ENCODE measurements at regions not wholly inside any gene's neighbourhood (a gene's known extent, or its start where the extent isn't known, plus 50 kb on each side); places are given as distances from the start of the nearest gene placed in this dataset.

DNA sequence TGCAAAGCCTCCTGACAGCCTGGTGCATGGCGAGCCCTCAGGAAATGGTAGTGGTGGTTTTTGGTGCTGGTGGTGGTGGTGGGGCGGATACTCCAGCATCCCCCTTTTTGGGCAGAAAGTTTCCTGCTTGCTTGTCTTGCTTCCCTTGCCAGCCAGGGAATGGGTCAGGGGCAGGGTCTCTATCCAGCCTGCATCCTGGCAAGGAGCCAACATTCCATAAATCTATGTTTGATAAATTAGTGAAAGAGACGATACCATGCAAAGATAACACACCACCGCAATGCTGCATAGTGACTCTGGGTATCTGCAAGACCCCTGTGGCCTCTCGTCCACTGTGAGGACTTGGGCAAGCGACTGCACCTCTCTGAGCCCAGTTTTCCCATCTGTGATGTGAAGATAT, 246.2 kb downstream of the LRFN2 start:
- H3K27ac Mint-ChIP-seq = no peak overlapping the region

DNA sequence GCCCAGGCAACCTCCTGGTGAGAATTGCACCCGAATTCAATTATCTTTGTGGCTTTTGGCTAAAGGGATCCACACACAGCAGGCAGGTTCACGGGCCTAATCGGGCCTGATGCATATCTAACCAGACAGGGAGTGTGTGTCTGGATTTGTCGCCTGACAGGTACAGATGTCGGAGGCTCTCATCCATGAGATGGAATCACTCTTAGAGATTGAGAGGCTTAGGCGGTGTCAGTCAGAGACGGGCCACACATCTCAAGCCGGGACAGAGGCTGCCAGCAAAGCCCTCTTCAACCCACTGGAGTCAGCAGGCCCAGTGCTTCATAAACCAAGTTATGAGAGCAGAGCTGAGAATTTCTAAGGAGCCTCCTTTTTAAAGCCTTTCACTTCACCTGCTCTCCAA, 247.0 kb downstream of the LRFN2 start:
- Mint-ChIP-seq H3K4me1 (ENCODE audit: low read depth) (no peaks in the 10 kb centered on the region), H3K27ac (no peak overlapping the region), H3K27me3 (ENCODE audit: low read depth) (peaks cover 11% of the 10 kb centered on the region), H3K4me3 (no peak overlapping the region), H3K9me3 (no peaks in the 10 kb centered on the region), H3K36me3 (ENCODE audit: low read depth) (no peaks in the 10 kb centered on the region)
- no peak for DNase-seq (ENCODE audit: low spot score)

More for the DNA sequence above, 246.2 kb downstream of the LRFN2 start:
- Mint-ChIP-seq H3K9me3 (no peaks in the 10 kb centered on the region), H3K36me3 (ENCODE audit: low read depth) (no peaks in the 10 kb centered on the region), H3K27me3 (ENCODE audit: low read depth) (peaks cover 11% of the 10 kb centered on the region), H3K4me1 (ENCODE audit: low read depth) (no peaks in the 10 kb centered on the region), H3K4me3 (no peak overlapping the region)
- DNase-seq (ENCODE audit: low spot score) = no peak

- Mint-ChIP-seq H3K27ac (no peak overlapping the region), H3K4me1 (ENCODE audit: low read depth) (no peaks in the 10 kb centered on the region), H3K27me3 (ENCODE audit: low read depth) (peaks cover 14% of the 10 kb centered on the region), H3K4me3 (no peak overlapping the region), H3K36me3 (ENCODE audit: low read depth) (no peaks in the 10 kb centered on the region), H3K9me3 (no peaks in the 10 kb centered on the region)
- no peak for DNase-seq (ENCODE audit: low spot score)
Observed at GRCh38 chr6:40338306-40338705, 248.9 kb downstream of the LRFN2 start.

DNA sequence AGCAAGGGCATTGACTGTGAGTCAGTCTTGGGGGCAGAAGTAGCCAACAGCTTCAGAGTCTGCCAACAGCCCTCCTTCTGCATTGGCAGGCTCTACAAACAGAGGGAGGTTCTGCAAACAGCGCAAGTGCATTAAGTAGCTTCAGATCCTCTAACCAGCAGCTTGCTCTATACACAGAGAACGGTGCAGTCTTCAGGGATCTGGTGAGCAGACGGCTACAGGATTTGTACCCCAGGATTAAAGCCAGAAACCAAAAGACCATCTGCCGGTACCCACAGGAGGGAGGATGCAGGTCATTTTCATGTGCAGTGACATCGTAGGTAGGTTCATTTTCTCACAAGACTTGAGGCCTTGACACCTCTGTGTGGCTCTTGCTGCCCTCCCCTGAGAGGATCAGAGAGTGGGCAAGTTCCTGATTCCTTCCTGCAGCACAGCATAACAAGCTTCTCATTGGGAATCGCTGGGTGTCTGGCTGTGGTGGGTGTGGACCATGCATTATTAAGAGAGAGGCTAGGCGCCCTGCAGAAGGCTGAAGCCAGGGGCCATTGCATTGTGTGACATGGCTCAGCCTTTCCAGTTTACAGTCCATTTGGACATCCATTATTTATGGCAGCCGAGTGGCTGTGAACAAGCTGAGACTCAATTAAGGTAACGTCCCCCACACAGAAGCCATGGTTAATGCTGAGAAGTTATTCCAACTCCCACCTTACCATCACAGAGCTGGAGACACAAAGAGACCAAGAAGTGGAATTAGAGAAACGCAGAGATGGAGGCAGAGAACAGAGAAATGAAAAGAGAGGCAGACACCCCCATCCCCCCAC, 250.0 kb downstream of the LRFN2 start:
- DNase-seq (ENCODE audit: low spot score) = no peak
- H3K27me3 Mint-ChIP-seq (ENCODE audit: low read depth) = peaks cover 15% of the 10 kb centered on the region
- no peaks in the 10 kb centered on the region for H3K4me1 Mint-ChIP-seq (ENCODE audit: low read depth)
- H3K27ac Mint-ChIP-seq = no peak overlapping the region
- no peaks in the 10 kb centered on the region for H3K36me3 Mint-ChIP-seq (ENCODE audit: low read depth)
- H3K9me3 Mint-ChIP-seq = no peaks in the 10 kb centered on the region
- H3K4me3 Mint-ChIP-seq = no peak overlapping the region

GRCh38 chr6:40336296-40336695, 250.9 kb downstream of the LRFN2 start:
- Mint-ChIP-seq H3K4me3 (no peak overlapping the region), H3K36me3 (ENCODE audit: low read depth) (no peaks in the 10 kb centered on the region), H3K27me3 (ENCODE audit: low read depth) (peaks cover 18% of the 10 kb centered on the region)

DNA sequence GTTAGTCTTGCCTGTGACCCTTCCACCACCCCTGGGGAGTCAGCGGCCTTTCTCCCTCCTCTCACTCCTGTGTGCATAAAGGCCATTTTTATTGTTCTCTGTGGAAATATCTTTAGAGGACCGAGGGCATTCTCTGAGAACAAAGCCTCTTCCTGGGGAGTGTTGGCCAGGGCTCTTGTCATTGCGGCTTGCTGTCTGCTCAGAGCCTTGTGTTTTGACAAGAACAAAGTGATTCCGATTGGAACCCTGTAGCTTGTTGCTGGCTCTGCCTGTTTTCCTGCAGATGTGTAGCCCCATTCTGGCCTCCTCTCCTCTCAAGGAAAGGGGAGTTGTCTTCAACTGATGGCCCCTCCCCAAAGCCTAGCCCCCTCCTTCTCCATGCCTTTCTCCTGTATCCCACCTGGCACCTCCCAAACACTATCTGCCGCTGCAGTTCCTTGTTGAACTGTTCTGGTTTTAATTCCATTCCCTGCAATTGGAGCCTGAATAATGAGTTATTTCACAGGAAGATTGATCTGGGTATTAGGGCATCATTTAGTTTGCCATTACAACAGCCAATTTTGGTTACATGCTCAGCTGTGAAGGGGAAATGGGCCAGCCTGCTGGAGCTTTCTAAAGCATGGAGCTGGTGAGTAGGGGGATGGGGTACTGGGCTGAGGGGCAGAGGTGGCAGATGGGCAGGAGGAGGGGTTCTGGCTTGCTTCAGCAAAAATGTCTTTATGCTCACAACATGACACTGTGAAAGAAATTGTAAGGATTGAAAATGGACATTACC, 252.5 kb downstream of the LRFN2 start:
- no peak overlapping the region for H3K27ac Mint-ChIP-seq
- H3K9me3 Mint-ChIP-seq = no peaks in the 10 kb centered on the region
- no peak overlapping the region for H3K4me3 Mint-ChIP-seq
- H3K27me3 Mint-ChIP-seq (ENCODE audit: low read depth) = peaks cover 19% of the 10 kb centered on the region
- peaks cover 4% of the 10 kb centered on the region for H3K4me1 Mint-ChIP-seq (ENCODE audit: low read depth)
- H3K36me3 Mint-ChIP-seq (ENCODE audit: low read depth) = no peaks in the 10 kb centered on the region
- DNase-seq (ENCODE audit: low spot score) = no peak

More at GRCh38 chr6:40336296-40336695, 250.9 kb downstream of the LRFN2 start:
- Mint-ChIP-seq H3K4me1 (ENCODE audit: low read depth) (no peaks in the 10 kb centered on the region), H3K27ac (no peak overlapping the region), H3K9me3 (no peaks in the 10 kb centered on the region)
- DNase-seq (ENCODE audit: low spot score) = no peak

- peaks cover 16% of the 10 kb centered on the region for H3K27me3 Mint-ChIP-seq (ENCODE audit: low read depth)
- H3K27ac Mint-ChIP-seq = no peak overlapping the region
- H3K4me3 Mint-ChIP-seq = no peak overlapping the region
- no peaks in the 10 kb centered on the region for H3K9me3 Mint-ChIP-seq
- no peaks in the 10 kb centered on the region for H3K36me3 Mint-ChIP-seq (ENCODE audit: low read depth)
- H3K4me1 Mint-ChIP-seq (ENCODE audit: low read depth) = peaks cover 13% of the 10 kb centered on the region
- DNase-seq (ENCODE audit: low spot score) = no peak
Observed at GRCh38 chr6:40331545-40331944, 255.6 kb downstream of the LRFN2 start.

DNA sequence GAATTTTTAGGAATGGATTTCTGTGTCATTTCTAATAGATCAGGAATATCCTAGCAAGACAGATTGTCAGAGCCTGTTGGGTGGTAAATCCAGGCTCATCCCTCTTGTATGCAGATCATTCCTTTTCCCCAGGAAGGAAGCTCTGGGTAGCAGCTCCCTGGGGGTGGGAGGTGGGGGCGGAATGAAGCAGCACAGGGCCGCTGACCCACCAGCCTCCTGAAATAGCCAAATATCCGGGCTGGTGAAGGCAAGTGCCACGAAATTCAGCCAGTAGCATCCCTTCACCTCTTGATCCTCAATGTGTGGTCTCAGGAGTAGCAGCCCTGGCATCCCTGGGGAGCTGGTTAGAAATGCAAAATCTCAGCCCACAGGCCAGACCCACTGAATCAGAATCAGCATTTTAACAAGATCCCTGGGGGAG, 256.9 kb downstream of the LRFN2 start:
- no peaks in the 10 kb centered on the region for H3K9me3 Mint-ChIP-seq
- DNase-seq (ENCODE audit: low spot score) = no peak
- no peaks in the 10 kb centered on the region for H3K36me3 Mint-ChIP-seq (ENCODE audit: low read depth)
- no peak overlapping the region for H3K27ac Mint-ChIP-seq
- peaks cover 17% of the 10 kb centered on the region for H3K4me1 Mint-ChIP-seq (ENCODE audit: low read depth)
- no peak overlapping the region for H3K4me3 Mint-ChIP-seq
- H3K27me3 Mint-ChIP-seq (ENCODE audit: low read depth) = peaks cover 17% of the 10 kb centered on the region

DNA sequence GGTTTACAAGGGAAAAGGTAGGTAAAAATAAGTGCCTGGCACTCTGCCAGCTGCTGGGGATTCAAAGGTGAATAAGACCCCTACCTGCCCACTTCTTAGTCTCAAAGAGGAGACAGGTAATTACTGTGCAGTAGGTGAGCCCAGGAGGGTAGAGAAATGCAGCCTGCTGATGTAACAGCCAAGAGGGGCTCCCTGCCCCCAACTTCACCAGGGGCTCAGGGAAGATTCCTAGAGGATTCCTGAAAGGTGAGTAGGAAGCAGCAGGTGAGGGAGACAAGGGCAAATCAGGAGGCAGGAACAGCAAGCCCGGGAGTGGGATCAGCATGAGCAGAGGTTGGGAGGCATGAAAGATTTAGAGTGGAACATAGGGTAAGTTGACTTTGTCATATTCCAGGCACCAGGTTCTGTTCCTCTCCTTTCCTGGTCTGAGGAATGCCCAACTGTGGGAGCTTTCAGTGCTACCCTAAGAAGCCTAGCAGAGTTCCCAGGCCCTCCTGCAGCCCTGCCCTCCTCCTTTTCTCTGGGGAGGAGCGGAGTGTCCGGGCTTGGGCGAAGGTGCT, 258.1 kb downstream of the LRFN2 start:
- no peak overlapping the region for H3K4me3 Mint-ChIP-seq
- H3K27ac Mint-ChIP-seq = no peak overlapping the region
- H3K4me1 Mint-ChIP-seq (ENCODE audit: low read depth) = peaks cover 17% of the 10 kb centered on the region
- DNase-seq (ENCODE audit: low spot score) = no peak
- H3K36me3 Mint-ChIP-seq (ENCODE audit: low read depth) = no peaks in the 10 kb centered on the region
- no peaks in the 10 kb centered on the region for H3K9me3 Mint-ChIP-seq
- peaks cover 20% of the 10 kb centered on the region for H3K27me3 Mint-ChIP-seq (ENCODE audit: low read depth)

DNA sequence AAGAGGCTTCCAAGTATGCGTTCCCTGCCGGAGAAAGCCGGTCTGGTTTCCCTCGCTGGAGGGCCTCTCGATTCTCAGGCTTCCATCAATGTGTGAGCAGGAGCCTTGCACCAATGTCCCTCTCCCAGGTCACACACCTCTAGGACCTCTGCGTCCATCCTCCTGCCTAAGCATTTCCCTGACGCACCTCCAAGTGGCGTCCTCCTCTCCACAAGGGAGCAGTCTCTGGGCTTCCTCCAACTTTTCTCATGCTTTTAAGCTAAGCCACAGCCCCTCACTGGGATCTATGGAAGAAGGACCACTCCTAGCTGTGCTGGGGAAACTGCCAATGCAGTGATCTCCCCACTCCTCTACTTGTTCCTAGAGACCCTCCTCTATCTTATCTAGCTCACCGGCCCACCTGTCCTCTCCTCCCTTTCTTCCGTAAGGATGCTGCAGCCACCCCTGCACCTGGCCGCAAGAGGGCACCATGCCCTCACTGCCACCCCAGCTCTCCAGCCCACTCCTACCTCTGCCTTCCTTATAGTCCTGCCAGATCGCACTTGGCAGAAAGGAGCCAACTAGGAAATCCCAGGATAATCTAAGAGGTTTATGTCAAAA, 258.7 kb downstream of the LRFN2 start:
- Mint-ChIP-seq H3K36me3 (ENCODE audit: low read depth) (no peaks in the 10 kb centered on the region), H3K27me3 (ENCODE audit: low read depth) (peaks cover 23% of the 10 kb centered on the region), H3K27ac (no peak overlapping the region), H3K4me3 (no peak overlapping the region), H3K4me1 (ENCODE audit: low read depth) (peaks cover 17% of the 10 kb centered on the region), H3K9me3 (no peaks in the 10 kb centered on the region)
- DNase-seq (ENCODE audit: low spot score) = no peak

GRCh38 chr6:40326714-40327421, 260.3 kb downstream of the LRFN2 start:
- Mint-ChIP-seq H3K27me3 (ENCODE audit: low read depth) (peaks cover 19% of the 10 kb centered on the region), H3K4me1 (ENCODE audit: low read depth) (peaks cover 17% of the 10 kb centered on the region), H3K36me3 (ENCODE audit: low read depth) (no peaks in the 10 kb centered on the region), H3K9me3 (no peaks in the 10 kb centered on the region), H3K27ac (no peak overlapping the region), H3K4me3 (no peak overlapping the region)
- DNase-seq (ENCODE audit: low spot score) = no peak

DNA sequence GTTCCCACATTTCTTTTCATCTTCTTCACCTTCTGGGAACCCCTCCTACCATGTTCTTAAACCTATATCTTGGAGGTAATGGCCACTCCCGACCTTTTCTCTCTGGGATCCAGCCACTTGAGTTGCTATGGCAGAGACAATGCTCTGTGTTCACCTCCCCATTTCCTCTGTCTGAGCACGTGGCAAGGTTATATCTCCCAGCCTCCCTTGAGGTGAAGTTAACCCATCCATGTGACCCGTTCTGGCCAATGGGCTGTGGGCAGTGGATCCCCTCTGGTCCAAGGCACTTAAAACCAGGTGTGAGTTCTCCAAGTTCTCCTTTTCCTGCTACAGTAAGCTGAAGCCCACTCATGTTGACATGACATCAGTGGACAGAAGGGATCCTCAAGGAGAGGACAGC, 261.4 kb downstream of the LRFN2 start:
- Mint-ChIP-seq H3K4me3 (no peak overlapping the region), H3K36me3 (ENCODE audit: low read depth) (no peaks in the 10 kb centered on the region), H3K27ac (no peak overlapping the region), H3K27me3 (ENCODE audit: low read depth) (peaks cover 15% of the 10 kb centered on the region), H3K4me1 (ENCODE audit: low read depth) (peaks cover 16% of the 10 kb centered on the region), H3K9me3 (no peaks in the 10 kb centered on the region)
- DNase-seq (ENCODE audit: low spot score) = no peak

GRCh38 chr6:40325041-40325440, 262.1 kb downstream of the LRFN2 start:
- Mint-ChIP-seq H3K4me1 (ENCODE audit: low read depth) (peaks cover 16% of the 10 kb centered on the region), H3K27me3 (ENCODE audit: low read depth) (peaks cover 15% of the 10 kb centered on the region), H3K4me3 (no peak overlapping the region), H3K27ac (no peak overlapping the region), H3K9me3 (no peaks in the 10 kb centered on the region), H3K36me3 (ENCODE audit: low read depth) (no peaks in the 10 kb centered on the region)
- no peak for DNase-seq (ENCODE audit: low spot score)
